SU-DHL-6 (cell line): ENCODE measurements at regions not wholly inside any gene's neighbourhood (a gene's known extent, or its start where the extent isn't known, plus 50 kb on each side); places are given as distances from the start of the nearest gene placed in this dataset.

Experiments
- H2AFZ ChIP-seq: fragments of 200-600 bp; sonication (generic); 2 replicates; pipeline ENCODE4 v1.6.1; 2014; ENCODE audit warnings: low read depth, mild to moderate bottlenecking, moderate library complexity, mixed read lengths, antibody characterized with exemption, low read length; ENCODE audit not compliant: severe bottlenecking
- H3F3A ChIP-seq: fragments of 200-600 bp; shearing (Covaris generic); 2 replicates; pipeline ENCODE4 v1.6.0; 2016; ENCODE audit warnings: antibody characterized with exemption, mild to moderate bottlenecking; ENCODE audit not compliant: insufficient read depth
- H3K27ac ChIP-seq: fragments of 200-600 bp; sonication (generic); 2 replicates; pipeline ENCODE4 v1.5.1; 2016; ENCODE audit warnings: low read depth, mild to moderate bottlenecking, low read length, moderate library complexity, mixed read lengths
- H3K27me3 ChIP-seq: fragments of 200-600 bp; sonication (generic), shearing (Covaris generic); 2 replicates; pipeline ENCODE4 v1.6.0; 2014; ENCODE audit warnings: mild to moderate bottlenecking, low read length
- H3K36me3 ChIP-seq: fragments of 200-600 bp; sonication (generic); 2 replicates; pipeline ENCODE4 v1.6.1; 2014; ENCODE audit warnings: mild to moderate bottlenecking, low read length, mixed read lengths
- H3K4me2 ChIP-seq: fragments of 300-600, 200-600 bp; shearing (Covaris generic), sonication (generic); 2 replicates; pipeline ENCODE4 v1.6.0; 2014; ENCODE audit warnings: low read length, low read depth, mild to moderate bottlenecking; ENCODE audit not compliant: poor library complexity, severe bottlenecking
- H3K4me3 ChIP-seq: fragments of 200-600 bp; sonication (generic); 2 replicates; pipeline ENCODE4 v1.5.1; 2014; ENCODE audit warnings: antibody characterized with exemption, low read length, mild to moderate bottlenecking, mixed read lengths; ENCODE audit not compliant: insufficient read depth, poor library complexity, severe bottlenecking
- H3K79me2 ChIP-seq: fragments of 200-600 bp; sonication (generic); 2 replicates; pipeline ENCODE4 v1.6.1; 2014; ENCODE audit warnings: mild to moderate bottlenecking, low read length, moderate library complexity; ENCODE audit not compliant: insufficient read depth
- H3K9ac ChIP-seq: fragments of 200-600 bp; sonication (generic); 2 replicates; pipeline ENCODE4 v1.7.0; 2014; ENCODE audit warnings: mild to moderate bottlenecking, low read length
- H3K9me2 ChIP-seq: fragments of 200-600 bp; sonication (generic); replicated peaks from 2 replicates; pipeline ENCODE4 v1.6.1; 2014; ENCODE audit warnings: low read length; ENCODE audit not compliant: insufficient read depth
- H3K9me3 ChIP-seq: fragments of 200-600 bp; sonication (generic); 2 replicates; pipeline ENCODE4 v1.6.1; 2014; ENCODE audit warnings: low read length, mixed read lengths; ENCODE audit not compliant: insufficient read depth
- H4K20me1 ChIP-seq: fragments of 200-600 bp; sonication (generic); 2 replicates; pipeline ENCODE4 v1.6.1; 2014; ENCODE audit warnings: low read depth, mild to moderate bottlenecking, antibody characterized with exemption, low read length, moderate library complexity, mixed read lengths
- CTCF ChIP-seq: fragments of 200-600 bp; sonication (generic); IDR thresholded peaks from one replicate; pipeline ENCODE4 v1.5.1; 2017; ENCODE audit warnings: antibody characterized with exemption, mild to moderate bottlenecking, low read length, moderate library complexity; ENCODE audit not compliant: insufficient read depth, poor library complexity, severe bottlenecking
- EZH2phosphoT487 ChIP-seq: fragments of 200-600 bp; sonication (generic), shearing (Covaris generic); conservative IDR thresholded peaks from 2 replicates; pipeline ENCODE4 v1.6.1; 2018; ENCODE audit warnings: mild to moderate bottlenecking, antibody characterized with exemption, low read length, moderate library complexity, mixed read lengths

DNA sequence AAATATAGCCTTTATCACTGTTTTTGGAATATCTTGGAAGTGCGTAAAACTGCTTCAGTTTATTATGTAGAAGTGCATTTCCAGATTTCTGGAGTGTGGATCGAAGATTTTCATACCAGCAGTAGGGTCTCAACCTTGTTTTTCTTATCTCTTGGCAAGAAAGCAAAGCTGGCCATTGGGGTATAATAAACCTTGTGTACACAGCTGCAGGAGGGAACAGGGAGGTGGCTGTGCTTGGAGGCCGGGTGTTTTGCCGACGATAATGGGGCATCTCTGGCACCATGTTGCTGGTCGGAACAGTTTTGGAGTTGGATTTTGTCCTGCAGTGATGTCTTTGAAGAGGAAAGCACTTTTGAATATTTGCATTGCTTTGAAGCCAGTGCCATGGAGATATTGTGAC lies 308.8 kb upstream of the DMRT1 start:
- H3K9me3 ChIP-seq: no peaks in the 10 kb centered on the region

DNA sequence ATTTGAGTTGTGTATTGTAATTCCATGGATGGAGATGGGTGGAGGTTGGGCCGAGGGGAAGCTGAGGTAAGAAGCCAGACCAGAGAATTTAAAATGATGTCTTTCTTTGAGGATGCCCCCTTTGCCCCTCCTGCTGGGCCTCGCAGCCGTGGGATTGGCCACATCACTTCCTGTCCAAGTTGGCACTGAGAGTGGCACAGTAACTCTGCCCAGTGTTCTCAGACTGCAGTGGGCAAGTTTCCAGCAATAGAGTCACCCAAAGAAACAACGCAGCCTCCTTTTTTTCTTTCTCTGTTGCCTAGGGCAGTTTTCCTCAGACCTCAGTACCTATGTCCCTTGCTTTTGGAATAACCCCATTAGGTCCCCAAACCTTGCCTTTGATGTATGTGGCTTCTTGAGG lies 306.6 kb upstream of the DMRT1 start:
- peak overlapping the region; percentile 50 for H3K9ac ChIP-seq
- H3K9me3 ChIP-seq: no peaks in the 10 kb centered on the region
- no peaks in the 10 kb centered on the region for H3K27me3 ChIP-seq
- TF ChIP-seq CTCF (no peak), EZH2phosphoT487 (no peak)
- H3F3A ChIP-seq: peaks cover 71% of the 10 kb centered on the region
- H3K36me3 ChIP-seq: peaks cover 23% of the 10 kb centered on the region
- no peak overlapping the region for H2AFZ ChIP-seq
- H3K79me2 ChIP-seq: peaks cover 100% of the 10 kb centered on the region
- H3K27ac ChIP-seq: peak overlapping the region; percentile 89
- H3K9me2 ChIP-seq: no peaks in the 10 kb centered on the region
- H3K4me3 ChIP-seq: peak overlapping the region; percentile 13
- peak overlapping the region; percentile 65 for H3K4me2 ChIP-seq
- no peaks in the 10 kb centered on the region for H4K20me1 ChIP-seq

More for the DNA sequence above, 308.8 kb upstream of the DMRT1 start:
- peaks cover 9% of the 10 kb centered on the region for H3K36me3 ChIP-seq
- no peak overlapping the region for H3K4me3 ChIP-seq
- H3K27ac ChIP-seq: peak overlapping the region; percentile 89
- H3K4me2 ChIP-seq: peak overlapping the region; percentile 65
- H3K27me3 ChIP-seq: no peaks in the 10 kb centered on the region
- TF ChIP-seq CTCF (no peak), EZH2phosphoT487 (no peak)
- H4K20me1 ChIP-seq: no peaks in the 10 kb centered on the region
- H3K79me2 ChIP-seq: peaks cover 98% of the 10 kb centered on the region
- H2AFZ ChIP-seq: no peak overlapping the region
- no peaks in the 10 kb centered on the region for H3K9me2 ChIP-seq
- peaks cover 64% of the 10 kb centered on the region for H3F3A ChIP-seq
- peak overlapping the region; percentile 50 for H3K9ac ChIP-seq

- no peak for TF ChIP-seq EZH2phosphoT487
- no peak for TF ChIP-seq CTCF
- Histone ChIP-seq H3K36me3 (peaks cover 26% of the 10 kb centered on the region), H3K4me2 (peak overlapping the region; percentile 65), H3K4me3 (peak overlapping the region; percentile 10), H3K9me3 (no peaks in the 10 kb centered on the region), H3K9me2 (no peaks in the 10 kb centered on the region), H3K27me3 (no peaks in the 10 kb centered on the region), H3F3A (peaks cover 69% of the 10 kb centered on the region), H3K27ac (peak overlapping the region; percentile 89), H3K9ac (peak overlapping the region; percentile 50), H2AFZ (no peak overlapping the region), H3K79me2 (peaks cover 100% of the 10 kb centered on the region), H4K20me1 (no peaks in the 10 kb centered on the region)
These were observed 306.1 kb upstream of the DMRT1 start for GRCh38 chr9:535356-535755.
